DMS79 (cell line): ENCODE measurements at regions not wholly inside any gene's neighbourhood (a gene's known extent, or its start where the extent isn't known, plus 50 kb on each side); places are given as distances from the start of the nearest gene placed in this dataset.

Experiments
- DNase-seq: peaks from one replicate; lab custom pipeline; 2025; lab: John Stamatoyannopoulos, UW

- no peak for DNase-seq
Measured at GRCh38 chr5:153118018-153118417, 372.5 kb upstream of the GRIA1 start.

GRCh38 chr5:153122403-153122802 is 368.1 kb upstream of the GRIA1 start:
- peak; percentile 90 for DNase-seq

- no peak for DNase-seq
Measured at GRCh38 chr5:153130296-153130695, 360.2 kb upstream of the GRIA1 start.

GRCh38 chr5:153135411-153135810 is 355.1 kb upstream of the GRIA1 start:
- DNase-seq: no peak

GRCh38 chr5:153136910-153137614 is 353.4 kb upstream of the GRIA1 start:
- DNase-seq: no peak

GRCh38 chr5:153147891-153148623 is 342.4 kb upstream of the GRIA1 start:
- no peak for DNase-seq

GRCh38 chr5:153148624-153148976 is 341.9 kb upstream of the GRIA1 start:
- DNase-seq: no peak

GRCh38 chr5:153151558-153151957 is 338.9 kb upstream of the GRIA1 start:
- DNase-seq: no peak

- DNase-seq: no peak
Measured at GRCh38 chr5:153153086-153153485, 337.4 kb upstream of the GRIA1 start.

GRCh38 chr5:153157156-153157555 is 333.3 kb upstream of the GRIA1 start:
- DNase-seq: no peak

- no peak for DNase-seq
Measured at GRCh38 chr5:153158608-153159007, 331.9 kb upstream of the GRIA1 start.

GRCh38 chr5:153159616-153160015 is 330.9 kb upstream of the GRIA1 start:
- DNase-seq: no peak

GRCh38 chr5:153168241-153168640 is 322.2 kb upstream of the GRIA1 start:
- no peak for DNase-seq

- DNase-seq: no peak
Measured at GRCh38 chr5:153187503-153187902, 303.0 kb upstream of the GRIA1 start.

GRCh38 chr5:153206361-153206760 is 284.1 kb upstream of the GRIA1 start:
- DNase-seq: peak; percentile 2

GRCh38 chr5:153209016-153209415 is 281.5 kb upstream of the GRIA1 start:
- no peak for DNase-seq

- DNase-seq: no peak
Measured at GRCh38 chr5:153209687-153210086, 280.8 kb upstream of the GRIA1 start.

- no peak for DNase-seq
Measured at GRCh38 chr5:153211076-153211475, 279.4 kb upstream of the GRIA1 start.

GRCh38 chr5:153212471-153212870 is 278.0 kb upstream of the GRIA1 start:
- DNase-seq: no peak

GRCh38 chr5:153222936-153223335 is 267.5 kb upstream of the GRIA1 start:
- no peak for DNase-seq

- DNase-seq: no peak
Measured at GRCh38 chr5:153223376-153223775, 267.1 kb upstream of the GRIA1 start.

- no peak for DNase-seq
Measured at GRCh38 chr5:153224651-153225050, 265.8 kb upstream of the GRIA1 start.

GRCh38 chr5:153233933-153234332 is 256.5 kb upstream of the GRIA1 start:
- no peak for DNase-seq

GRCh38 chr5:153236319-153236718 is 254.2 kb upstream of the GRIA1 start:
- no peak for DNase-seq
